Prostate gland (tissue), 2 donors: ENCODE measurements at regions not wholly inside any gene's neighbourhood (a gene's known extent, or its start where the extent isn't known, plus 50 kb on each side); places are given as distances from the start of the nearest gene placed in this dataset.

ENCODE experiments used
- DNase-seq: peaks from one replicate; pipeline ENCODE4 v3.0.0-alpha.2; 2019; ENCODE audit warnings: low spot score
- H3K27ac ChIP-seq, 2 donors: fragments of 200-600 bp; sonication (generic); 2 replicates each; pipeline ENCODE4 v1.5.1; 2017 to 2019
- H3K27me3 ChIP-seq: fragments of 200-600 bp; sonication (generic); replicated peaks from 2 replicates; pipeline ENCODE4 v1.5.1; 2019; ENCODE audit not compliant: insufficient read depth
- H3K36me3 ChIP-seq, 2 donors: fragments of 200-600 bp; sonication (generic); 1 replicate in 1 of 2; 2 replicates in 1 of 2; pipeline versions ENCODE4 v1.5.1 to v1.8.1; 2017 to 2019
- H3K4me1 ChIP-seq: fragments of 200-600 bp; sonication (generic); replicated peaks from 2 replicates; pipeline ENCODE4 v1.5.1; 2019
- H3K4me3 ChIP-seq, 2 donors: fragments of 200-600 bp; sonication (generic); 2 replicates each; pipeline ENCODE4 v1.5.1; 2017 to 2019
- H3K9me3 ChIP-seq: fragments of 200-600 bp; sonication (generic); 2 replicates; pipeline ENCODE4 v1.5.1; 2017
- POLR2A ChIP-seq: fragments of 450-650 bp; IDR thresholded peaks from one replicate; pipeline ENCODE4 v1.6.1; 2016; ENCODE audit warnings: antibody characterized with exemption, mild to moderate bottlenecking
- POLR2AphosphoS5 ChIP-seq: sonication (generic); formaldehyde crosslinking; IDR thresholded peaks from one replicate; pipeline ENCODE4 v1.6.1; 2017; ENCODE audit warnings: antibody characterized with exemption
- WGBS: methylation state at CpG from one replicate; pipeline ENCODE4 v1.1.5; 2018; 5-methylcytosine and 5-hydroxymethylcytosine counted together
- intact Hi-C: fragments of 100-400 bp; cut with DNase I; formaldehyde crosslinking; loops from one replicate; pipeline ENCODE4 v1.14.2; 2022
- TF ChIP-seq, protein P1 (sequence below), 4 experiments: fragments of 200-600 bp in 2 of 4; fragments of 450-650 bp in 2 of 4; sonication (generic) in 2 of 4; IDR thresholded peaks; 1 replicate in 3 of 4; 2 replicates in 1 of 4; pipeline ENCODE4 v1.5.1; 2016 to 2019; ENCODE audit warnings: antibody characterized with exemption in 4 of 4, mild to moderate bottlenecking in 2 of 4, moderate library complexity in 2 of 4

DNA sequence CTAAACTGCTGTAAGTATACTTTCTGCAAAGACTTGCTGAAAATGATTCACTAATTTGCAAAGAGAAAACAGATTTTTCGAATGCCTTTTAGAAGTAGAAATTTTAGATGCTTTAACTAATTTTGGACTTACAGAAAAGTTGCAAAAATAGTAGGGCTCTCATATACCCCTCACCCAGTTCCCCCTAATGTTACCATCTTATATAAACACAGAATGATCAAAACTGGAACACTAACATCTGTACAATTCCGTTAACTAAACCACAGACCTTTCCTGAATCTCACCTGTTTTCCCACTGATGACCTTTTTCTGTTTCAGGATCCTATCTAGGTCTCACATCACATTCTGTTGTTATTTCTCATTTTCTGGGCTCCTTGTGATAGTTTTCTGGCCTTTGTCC, 454.8 kb downstream of the SHQ1 start:
- Histone ChIP-seq H3K27ac (no peak overlapping the region), H3K4me3 (no peak overlapping the region), H3K27me3 (no peaks in the 10 kb centered on the region), H3K9me3 (no peaks in the 10 kb centered on the region), H3K4me1 (peaks cover 6% of the 10 kb centered on the region), H3K36me3 (no peaks in the 10 kb centered on the region)
- TF ChIP-seq, protein P1, sequence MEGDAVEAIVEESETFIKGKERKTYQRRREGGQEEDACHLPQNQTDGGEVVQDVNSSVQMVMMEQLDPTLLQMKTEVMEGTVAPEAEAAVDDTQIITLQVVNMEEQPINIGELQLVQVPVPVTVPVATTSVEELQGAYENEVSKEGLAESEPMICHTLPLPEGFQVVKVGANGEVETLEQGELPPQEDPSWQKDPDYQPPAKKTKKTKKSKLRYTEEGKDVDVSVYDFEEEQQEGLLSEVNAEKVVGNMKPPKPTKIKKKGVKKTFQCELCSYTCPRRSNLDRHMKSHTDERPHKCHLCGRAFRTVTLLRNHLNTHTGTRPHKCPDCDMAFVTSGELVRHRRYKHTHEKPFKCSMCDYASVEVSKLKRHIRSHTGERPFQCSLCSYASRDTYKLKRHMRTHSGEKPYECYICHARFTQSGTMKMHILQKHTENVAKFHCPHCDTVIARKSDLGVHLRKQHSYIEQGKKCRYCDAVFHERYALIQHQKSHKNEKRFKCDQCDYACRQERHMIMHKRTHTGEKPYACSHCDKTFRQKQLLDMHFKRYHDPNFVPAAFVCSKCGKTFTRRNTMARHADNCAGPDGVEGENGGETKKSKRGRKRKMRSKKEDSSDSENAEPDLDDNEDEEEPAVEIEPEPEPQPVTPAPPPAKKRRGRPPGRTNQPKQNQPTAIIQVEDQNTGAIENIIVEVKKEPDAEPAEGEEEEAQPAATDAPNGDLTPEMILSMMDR (IDR thresholded peaks at IDR 0.05) = no peak
- TF ChIP-seq POLR2AphosphoS5 (no peak), POLR2A (no peak)
- intact Hi-C loops = no loop called here
- no peak for DNase-seq
- 100% methylated on average over 2 of the region's 2 CpGs for WGBS

DNA sequence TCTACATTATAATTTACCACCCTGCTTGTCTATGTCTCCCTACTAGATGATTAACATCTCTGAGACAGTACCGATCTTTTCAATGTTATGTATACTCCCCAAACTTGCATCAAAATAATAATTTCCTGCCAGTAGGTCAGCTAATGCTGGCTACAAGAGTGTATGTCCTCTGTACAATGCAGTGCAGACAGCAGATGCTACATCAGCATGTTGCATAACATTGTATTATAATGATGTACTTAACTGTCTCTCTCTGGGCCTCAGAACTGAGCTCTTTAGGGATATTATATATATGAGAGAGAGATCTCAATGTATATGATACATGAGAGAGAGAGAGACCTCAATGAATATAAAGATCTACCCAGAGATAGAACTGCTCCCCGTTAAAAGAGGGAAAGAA, 456.6 kb downstream of the SHQ1 start:
- Histone ChIP-seq H3K27ac (no peak overlapping the region), H3K4me1 (peaks cover 6% of the 10 kb centered on the region), H3K27me3 (no peaks in the 10 kb centered on the region), H3K4me3 (no peak overlapping the region), H3K9me3 (no peaks in the 10 kb centered on the region), H3K36me3 (no peaks in the 10 kb centered on the region)
- DNase-seq = no peak
- intact Hi-C loops = no loop called here
- TF ChIP-seq, protein P1 (IDR thresholded peaks at IDR 0.05) = no peak
- no peak for TF ChIP-seq POLR2A
- TF ChIP-seq POLR2AphosphoS5 = no peak
- 66% methylated on average over 2 of the region's 2 CpGs for WGBS

DNA sequence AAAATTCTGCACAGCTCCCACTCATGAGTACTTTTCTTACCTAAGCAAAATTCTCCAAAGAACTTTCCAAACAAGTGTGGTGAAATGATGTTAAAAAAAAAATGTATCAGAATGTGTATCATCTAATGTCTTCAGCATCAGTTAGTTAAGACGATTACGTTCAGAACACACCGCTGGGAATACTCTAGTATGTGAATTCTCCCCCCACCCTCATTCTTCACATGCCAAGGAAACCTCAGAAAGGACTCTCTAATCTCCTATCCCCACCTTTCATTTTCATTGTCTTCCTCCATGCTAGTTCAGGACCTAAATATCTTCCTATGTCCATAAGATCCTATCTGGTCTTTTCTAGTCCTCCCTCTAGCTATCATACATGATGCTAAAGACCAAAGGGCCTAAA, 457.4 kb downstream of the SHQ1 start:
- intact Hi-C loops = no loop called here
- no peak overlapping the region for H3K4me3 ChIP-seq
- H3K36me3 ChIP-seq = no peaks in the 10 kb centered on the region
- 76% methylated on average over 3 of the region's 3 CpGs for whole genome bisulfite sequencing
- no peaks in the 10 kb centered on the region for H3K27me3 ChIP-seq
- DNase-seq = no peak
- H3K27ac ChIP-seq = no peak overlapping the region
- TF ChIP-seq POLR2A (no peak), POLR2AphosphoS5 (no peak)
- TF ChIP-seq, protein P1 (IDR thresholded peaks at IDR 0.05) = no peak
- H3K4me1 ChIP-seq = peaks cover 6% of the 10 kb centered on the region
- no peaks in the 10 kb centered on the region for H3K9me3 ChIP-seq

DNA sequence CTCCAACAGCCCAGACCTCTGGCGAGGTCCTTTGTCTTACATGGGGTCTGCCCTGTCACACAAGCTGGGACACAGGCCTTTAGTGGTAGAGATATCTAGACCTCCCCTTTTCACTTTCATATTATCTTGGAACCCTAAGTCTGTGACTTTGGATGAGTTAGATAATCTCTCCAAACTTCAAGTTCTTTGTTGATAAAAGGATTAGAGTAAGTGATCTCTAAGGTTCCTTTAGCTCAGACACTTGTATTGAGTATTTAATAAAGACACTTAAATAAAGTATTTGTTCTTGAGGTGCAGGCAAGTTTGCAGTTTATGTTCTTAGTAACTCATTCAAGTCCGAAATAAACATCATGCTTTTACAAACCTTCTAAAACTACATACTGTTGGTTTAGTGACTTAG, 459.6 kb downstream of the SHQ1 start:
- no peak overlapping the region for H3K27ac ChIP-seq
- H3K4me1 ChIP-seq = peaks cover 6% of the 10 kb centered on the region
- no peaks in the 10 kb centered on the region for H3K36me3 ChIP-seq
- DNase-seq = no peak
- TF ChIP-seq POLR2AphosphoS5 = no peak
- TF ChIP-seq POLR2A = no peak
- TF ChIP-seq, protein P1 (IDR thresholded peaks at IDR 0.05) = no peak
- no peak overlapping the region for H3K4me3 ChIP-seq
- H3K27me3 ChIP-seq = no peaks in the 10 kb centered on the region
- intact Hi-C loops = no loop called here
- no peaks in the 10 kb centered on the region for H3K9me3 ChIP-seq
- whole genome bisulfite sequencing = 89% methylated on average over 2 of the region's 2 CpGs

DNA sequence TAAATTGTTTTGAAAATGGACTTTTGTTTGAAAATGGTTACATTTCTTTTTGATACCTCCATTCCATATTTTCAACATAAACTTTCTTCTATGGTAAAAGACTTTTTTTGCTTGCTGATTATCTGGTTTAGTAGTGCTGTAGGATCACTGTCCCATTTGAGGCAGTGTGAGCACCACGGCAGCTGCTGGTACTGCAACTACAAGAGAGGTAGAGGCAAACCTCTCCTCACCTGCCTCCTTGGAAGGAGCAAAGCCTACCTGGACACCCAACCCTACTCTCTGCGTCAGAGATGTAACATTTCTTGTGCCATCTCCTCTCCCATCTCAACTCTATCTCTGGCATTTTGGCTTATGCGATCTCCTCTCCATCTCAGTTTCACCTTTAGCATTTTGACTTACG, 460.1 kb downstream of the SHQ1 start:
- 88% methylated on average over 4 of the region's 4 CpGs for WGBS
- DNase-seq = no peak
- TF ChIP-seq, protein P1 (IDR thresholded peaks at IDR 0.05) = no peak
- TF ChIP-seq POLR2A (no peak), POLR2AphosphoS5 (no peak)
- H3K27ac ChIP-seq = no peak overlapping the region
- H3K4me3 ChIP-seq = no peak overlapping the region
- H3K36me3 ChIP-seq = no peaks in the 10 kb centered on the region
- H3K4me1 ChIP-seq = peaks cover 6% of the 10 kb centered on the region
- no peaks in the 10 kb centered on the region for H3K27me3 ChIP-seq
- no peaks in the 10 kb centered on the region for H3K9me3 ChIP-seq
- intact Hi-C loops = no loop called here
